ENCODE measurements at regions not wholly inside any gene's neighbourhood (a gene's known extent, or its start where the extent isn't known, plus 50 kb on each side); places are given as distances from the start of the nearest gene placed in this dataset.

GRCh38 chr2:139424101-139424500, 643.9 kb upstream of the NXPH2 start:
- intact Hi-C loops (cut with micrococcal nuclease) (no loop called here), in situ Hi-C loops (cut with MboI) (no loop called here)
- no peak for FAIRE-seq
- POLR2A ChIA-PET: no interaction called here
- Histone ChIP-seq H3K79me2 (ENCODE audit: control insufficient read depth, insufficient read depth, low read length) (peaks cover 36% of the 10 kb centered on the region), H3K9me3 (replicated peaks; ENCODE audit: control insufficient read depth, insufficient read depth, low read depth, low read length) (no peaks in the 10 kb centered on the region; the same call in 1 of the 2 replicates), H3K9ac (ENCODE audit: insufficient read depth in 1 of 2, low read depth in 2 of 2, low read length in 2 of 2) (no peak overlapping the region), H3K36me3 (ENCODE audit: control insufficient read depth, insufficient read depth, low read length) (no peaks in the 10 kb centered on the region), H3K4me1 (replicated peaks in 1 of 2; ENCODE audit: control insufficient read depth in 2 of 2, insufficient read depth in 2 of 2, low read length in 2 of 2) (no peaks in the 10 kb centered on the region), H3K27me3 (ENCODE audit: control insufficient read depth in 2 of 2, insufficient read depth in 2 of 2, low read length in 2 of 2) (no peaks in the 10 kb centered on the region), H3K4me3 (no peak overlapping the region), H4K20me1 (replicated peaks; ENCODE audit: control insufficient read depth, insufficient read depth, low read length) (no peaks in the 10 kb centered on the region), H3K27ac (ENCODE audit: extremely low read depth, low read depth, low read length) (no peak overlapping the region), H3K9me1 (ENCODE audit: control insufficient read depth, insufficient read depth, low read length) (no peaks in the 10 kb centered on the region), H2AFZ (ENCODE audit: low read depth, low read length) (no peak overlapping the region), H3K4me2 (ENCODE audit: insufficient read depth, low read length) (no peak overlapping the region)
- CTCF ChIA-PET (ENCODE audit: low intra/inter-chr PET ratio): no interaction called here
- 9% methylated on average over 2 of the region's 2 CpGs for WGBS (ENCODE audit: insufficient coverage, low coverage, missing lambda C conversion rate)
- DNase-seq (ENCODE audit: extremely low read depth in 1 of 4, low spot score in 3 of 4): no peak
- no peak for ATAC-seq
- no peak for TF ChIP-seq E2F4 (CRISPR knock-in tag; IDR thresholded peaks at IDR 0.05; ENCODE audit: low read depth)
- TF ChIP-seq ZNF398 (CRISPR knock-in tag; IDR thresholded peaks at IDR 0.05): no peak
- TF ChIP-seq ZNF75A (CRISPR knock-in tag; IDR thresholded peaks at IDR 0.05): no peak
- no peak for TF ChIP-seq ZFP1 (CRISPR knock-in tag; IDR thresholded peaks at IDR 0.05)
- TF ChIP-seq HMGN3 (IDR thresholded peaks at IDR 0.05; ENCODE audit: borderline replicate concordance, extremely low read depth, insufficient read length, low read depth, low read length): no peak
- TF ChIP-seq SAP30 (IDR thresholded peaks at IDR 0.05; ENCODE audit: borderline replicate concordance, insufficient read depth, low read depth, low read length, poor library complexity, severe bottlenecking): no peak
- BruUV-seq (replicated peaks): no TSS peak
